WTC11 (cell line): ENCODE measurements at regions not wholly inside any gene's neighbourhood (a gene's known extent, or its start where the extent isn't known, plus 50 kb on each side); places are given as distances from the start of the nearest gene placed in this dataset.

Experiments used
- ATAC-seq: fragments of 200-7000 bp; cut with Tn5 transposase; 2 replicates; pipeline ENCODE4 v1.10.0; 2021; ENCODE audit warnings: mild to moderate bottlenecking, moderate library complexity
- CTCF ChIA-PET: fragments of 300-600 bp; sonication (Branson Sonifier 250); formaldehyde crosslinking; loops from one replicate; lab custom pipeline; 2021; ENCODE audit warnings: antibody characterized with exemption; lab: Charles Lee
- POLR2A ChIA-PET: fragments of 350-600 bp; sonication (Branson Sonifier 250); formaldehyde crosslinking; loops from one replicate; lab custom pipeline; 2021; ENCODE audit warnings: antibody characterized with exemption; lab: Charles Lee
- DNase-seq: peaks from one replicate; pipeline ENCODE4 v3.0.0; 2021; ENCODE audit warnings: low spot score
- H3K27ac Mint-ChIP-seq: 2 replicates; pipeline ENCODE4 v1.8.0; 2021; ENCODE audit warnings: mixed read lengths
- H3K27me3 Mint-ChIP-seq: 2 replicates; pipeline ENCODE4 v1.8.0; 2021; ENCODE audit warnings: low read depth, mild to moderate bottlenecking, moderate library complexity, mixed read lengths
- H3K36me3 Mint-ChIP-seq: 2 replicates; pipeline ENCODE4 v1.8.0; 2021; ENCODE audit warnings: mixed read lengths
- H3K4me1 Mint-ChIP-seq: 2 replicates; pipeline ENCODE4 v1.8.0; 2022; ENCODE audit warnings: mixed read lengths
- H3K4me3 Mint-ChIP-seq: 2 replicates; pipeline ENCODE4 v1.8.0; 2021; ENCODE audit warnings: mild to moderate bottlenecking, moderate library complexity, mixed read lengths
- H3K9me3 Mint-ChIP-seq: 2 replicates; pipeline ENCODE4 v1.8.0; 2021; ENCODE audit warnings: mixed read lengths
- CDX4 ChIP-seq: fragments of 250-450 bp; sonication (Bioruptor Pico); IDR thresholded peaks from 2 replicates; pipeline ENCODE4 v1.9.0; 2021; ENCODE audit warnings: moderate library complexity, mild to moderate bottlenecking, inconsistent platforms, borderline replicate concordance
- CREB1 ChIP-seq: sonication (generic); formaldehyde crosslinking; IDR thresholded peaks from 2 replicates; pipeline ENCODE4 v1.8.0; 2023; ENCODE audit warnings: mild to moderate bottlenecking, missing genetic modification reagents
- CREM ChIP-seq: sonication (generic); formaldehyde crosslinking; IDR thresholded peaks from 2 replicates; pipeline ENCODE4 v1.8.1; 2022; ENCODE audit warnings: mild to moderate bottlenecking, missing genetic modification reagents, moderate library complexity
- ELF4 ChIP-seq: sonication (generic); formaldehyde crosslinking; IDR thresholded peaks from 2 replicates; pipeline ENCODE4 v1.8.1; 2022; ENCODE audit warnings: low read depth, mild to moderate bottlenecking, moderate library complexity, missing genetic modification reagents
- EMX1 ChIP-seq: fragments of 250-450 bp; sonication (Bioruptor Pico); IDR thresholded peaks from 2 replicates; pipeline ENCODE4 v1.8.0; 2021; ENCODE audit warnings: mild to moderate bottlenecking
- ESRRA ChIP-seq: sonication (generic); formaldehyde crosslinking; IDR thresholded peaks from 2 replicates; pipeline ENCODE4 v1.8.1; 2022; ENCODE audit warnings: mild to moderate bottlenecking, missing genetic modification reagents, borderline replicate concordance
- ETV6 ChIP-seq: sonication (generic); formaldehyde crosslinking; IDR thresholded peaks from 2 replicates; pipeline ENCODE4 v1.8.1; 2022; ENCODE audit warnings: mild to moderate bottlenecking, missing genetic modification reagents
- GTF2I ChIP-seq: fragments of 250-450 bp; sonication (Bioruptor Pico); conservative IDR thresholded peaks from 2 replicates; pipeline ENCODE4 v1.4.0; 2021; ENCODE audit warnings: mild to moderate bottlenecking
- HMGA2 ChIP-seq: fragments of 250-450 bp; sonication (Bioruptor Pico); IDR thresholded peaks from 2 replicates; pipeline ENCODE4 v1.4.0; 2021; ENCODE audit warnings: mild to moderate bottlenecking, moderate library complexity
- IRF2 ChIP-seq: sonication (generic); formaldehyde crosslinking; IDR thresholded peaks from 2 replicates; pipeline ENCODE4 v1.8.0; 2022; ENCODE audit warnings: low read depth, missing genetic modification reagents, borderline replicate concordance
- PREB ChIP-seq: sonication (generic); formaldehyde crosslinking; IDR thresholded peaks from 2 replicates; pipeline ENCODE4 v1.8.1; 2022; ENCODE audit warnings: mild to moderate bottlenecking, missing genetic modification reagents, moderate library complexity, borderline replicate concordance
- USF2 ChIP-seq: sonication (generic); formaldehyde crosslinking; IDR thresholded peaks from 2 replicates; pipeline ENCODE4 v1.8.1; 2023; ENCODE audit warnings: mild to moderate bottlenecking, missing genetic modification reagents, moderate library complexity
- ZNF138 ChIP-seq: sonication (generic); formaldehyde crosslinking; conservative IDR thresholded peaks from 2 replicates; pipeline ENCODE4 v1.8.1; 2022; ENCODE audit warnings: mild to moderate bottlenecking, moderate library complexity, missing genetic modification reagents
- ZNF232 ChIP-seq: sonication (generic); formaldehyde crosslinking; IDR thresholded peaks from 2 replicates; pipeline ENCODE4 v1.8.0; 2022; ENCODE audit warnings: mild to moderate bottlenecking, missing genetic modification reagents
- TF ChIP-seq, protein P1 (sequence below): sonication (generic); formaldehyde crosslinking; IDR thresholded peaks from 2 replicates; pipeline ENCODE4 v1.8.1; 2023; ENCODE audit warnings: mild to moderate bottlenecking, missing genetic modification reagents, moderate library complexity
- TF ChIP-seq, protein P2 (sequence below): sonication (generic); formaldehyde crosslinking; IDR thresholded peaks from 2 replicates; pipeline ENCODE4 v1.8.1; 2022; ENCODE audit warnings: low read depth, missing genetic modification reagents, borderline replicate concordance
- TF ChIP-seq, protein P3 (sequence below): fragments of 250-450 bp; sonication (Bioruptor Pico); conservative IDR thresholded peaks from 2 replicates; pipeline ENCODE4 v1.9.0; 2021; ENCODE audit warnings: mild to moderate bottlenecking
- TF ChIP-seq, protein P4 (sequence below): fragments of 250-450 bp; sonication (Bioruptor Pico); IDR thresholded peaks from 2 replicates; pipeline ENCODE4 v1.8.0; 2021; ENCODE audit warnings: mild to moderate bottlenecking
- TF ChIP-seq, protein P5 (sequence below): fragments of 250-450 bp; sonication (Bioruptor Pico); IDR thresholded peaks from 2 replicates; pipeline ENCODE4 v2.1.2; 2022; ENCODE audit warnings: mild to moderate bottlenecking, moderate library complexity
- TF ChIP-seq, protein P6 (sequence below): sonication (generic); formaldehyde crosslinking; conservative IDR thresholded peaks from 2 replicates; pipeline ENCODE4 v1.8.1; 2022; ENCODE audit warnings: mild to moderate bottlenecking, missing genetic modification reagents

- no peak for TF ChIP-seq ZNF232 (CRISPR knock-in tag)
- no peak for TF ChIP-seq USF2
- TF ChIP-seq CREB1 (CRISPR knock-in tag), result no peak
Measured at GRCh38 chr2:239526038-239526437, 125.2 kb upstream of the HDAC4 start (continued).

DNA sequence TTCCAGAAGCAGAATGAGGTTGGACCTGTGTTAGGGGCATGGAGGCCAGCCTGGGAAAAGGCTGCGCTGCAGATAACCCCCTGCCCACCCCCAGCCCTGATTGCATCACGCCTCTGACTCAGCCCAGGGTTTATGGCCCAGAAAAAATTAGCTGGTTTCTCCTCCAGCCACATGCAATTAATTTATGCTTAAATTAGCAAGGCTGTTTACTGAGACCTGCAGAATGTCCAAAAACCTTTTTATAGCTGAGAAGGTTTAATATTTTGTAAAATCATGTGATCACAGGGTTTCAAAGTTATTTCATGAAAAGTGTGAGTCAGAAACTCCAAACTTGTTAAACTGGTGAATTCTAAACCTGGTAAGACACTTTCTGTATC is 123.1 kb upstream of the HDAC4 start:
- TF ChIP-seq ESRRA (no peak), CREM (CRISPR knock-in tag) (no peak)
- Mint-ChIP-seq H3K4me1 (peaks cover 6% of the 10 kb centered on the region; the same call in 1 of the 2 replicates), H3K27me3 (no peaks in the 10 kb centered on the region), H3K27ac (no peak overlapping the region), H3K36me3 (no peaks in the 10 kb centered on the region), H3K4me3 (no peak overlapping the region), H3K9me3 (peaks cover 3% of the 10 kb centered on the region; the same call in 1 of the 2 replicates)
- ATAC-seq (no peak), DNase-seq (no peak)
- POLR2A ChIA-PET, result no interaction called here
- CTCF ChIA-PET, result interaction anchor here (0.6 kb wide), 1 partner anchor 81 kb away, joined by 3 read pairs; no protein-coding TSS in a partner anchor

DNA sequence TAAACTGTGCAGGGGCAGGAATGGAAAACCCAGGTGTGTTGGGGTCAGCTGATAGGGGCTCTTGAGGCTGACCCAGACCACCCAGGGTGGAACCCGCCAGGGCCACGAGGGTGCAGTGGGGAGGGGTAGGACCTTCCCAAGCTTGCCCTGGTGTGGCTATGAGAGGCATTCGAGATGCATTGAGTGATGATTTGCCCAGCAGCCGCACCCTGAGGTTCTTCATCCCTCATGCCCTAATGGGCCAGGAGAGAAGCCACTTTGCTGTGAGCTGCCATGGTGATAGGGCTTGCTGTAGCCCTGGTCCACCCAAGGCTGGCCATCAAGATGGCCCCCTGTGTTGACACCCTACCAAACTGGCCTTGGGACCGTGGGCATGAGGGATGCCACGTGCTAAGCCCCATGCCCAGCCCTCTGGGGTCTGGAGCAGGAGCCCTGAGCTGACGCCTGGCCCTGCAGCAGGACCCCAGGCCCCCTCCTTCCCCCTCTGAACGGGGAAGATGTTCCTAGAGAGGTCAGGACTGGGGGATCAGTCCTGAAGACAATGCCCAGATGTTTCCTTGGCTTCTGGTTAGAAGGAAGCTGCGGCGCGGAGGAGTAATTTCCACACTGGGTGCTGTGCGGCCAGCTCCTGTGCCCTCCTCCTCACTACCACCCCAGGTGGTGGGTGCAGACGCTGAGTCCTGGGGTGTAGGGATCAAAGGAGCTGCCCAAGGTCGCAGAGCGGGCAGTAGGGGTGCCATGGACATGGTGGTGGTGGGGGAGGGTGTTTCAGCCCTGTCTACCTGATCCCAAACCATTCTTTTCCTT is 122.5 kb upstream of the HDAC4 start:
- CTCF ChIA-PET, result interaction anchor here (0.6 kb wide), 1 partner anchor 82 kb away, joined by 3 read pairs; no protein-coding TSS in a partner anchor
- H3K27me3 Mint-ChIP-seq, result no peaks in the 10 kb centered on the region
- TF ChIP-seq, protein P1, sequence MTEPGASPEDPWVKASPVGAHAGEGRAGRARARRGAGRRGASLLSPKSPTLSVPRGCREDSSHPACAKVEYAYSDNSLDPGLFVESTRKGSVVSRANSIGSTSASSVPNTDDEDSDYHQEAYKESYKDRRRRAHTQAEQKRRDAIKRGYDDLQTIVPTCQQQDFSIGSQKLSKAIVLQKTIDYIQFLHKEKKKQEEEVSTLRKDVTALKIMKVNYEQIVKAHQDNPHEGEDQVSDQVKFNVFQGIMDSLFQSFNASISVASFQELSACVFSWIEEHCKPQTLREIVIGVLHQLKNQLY (CRISPR knock-in tag), result no peak
- TF ChIP-seq PREB (CRISPR knock-in tag), result no peak
- TF ChIP-seq, protein P2, sequence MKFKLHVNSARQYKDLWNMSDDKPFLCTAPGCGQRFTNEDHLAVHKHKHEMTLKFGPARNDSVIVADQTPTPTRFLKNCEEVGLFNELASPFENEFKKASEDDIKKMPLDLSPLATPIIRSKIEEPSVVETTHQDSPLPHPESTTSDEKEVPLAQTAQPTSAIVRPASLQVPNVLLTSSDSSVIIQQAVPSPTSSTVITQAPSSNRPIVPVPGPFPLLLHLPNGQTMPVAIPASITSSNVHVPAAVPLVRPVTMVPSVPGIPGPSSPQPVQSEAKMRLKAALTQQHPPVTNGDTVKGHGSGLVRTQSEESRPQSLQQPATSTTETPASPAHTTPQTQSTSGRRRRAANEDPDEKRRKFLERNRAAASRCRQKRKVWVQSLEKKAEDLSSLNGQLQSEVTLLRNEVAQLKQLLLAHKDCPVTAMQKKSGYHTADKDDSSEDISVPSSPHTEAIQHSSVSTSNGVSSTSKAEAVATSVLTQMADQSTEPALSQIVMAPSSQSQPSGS (CRISPR knock-in tag), result no peak
- TF ChIP-seq CDX4, result no peak
- no peak for TF ChIP-seq EMX1 (CRISPR knock-in tag)
- TF ChIP-seq, protein P3, sequence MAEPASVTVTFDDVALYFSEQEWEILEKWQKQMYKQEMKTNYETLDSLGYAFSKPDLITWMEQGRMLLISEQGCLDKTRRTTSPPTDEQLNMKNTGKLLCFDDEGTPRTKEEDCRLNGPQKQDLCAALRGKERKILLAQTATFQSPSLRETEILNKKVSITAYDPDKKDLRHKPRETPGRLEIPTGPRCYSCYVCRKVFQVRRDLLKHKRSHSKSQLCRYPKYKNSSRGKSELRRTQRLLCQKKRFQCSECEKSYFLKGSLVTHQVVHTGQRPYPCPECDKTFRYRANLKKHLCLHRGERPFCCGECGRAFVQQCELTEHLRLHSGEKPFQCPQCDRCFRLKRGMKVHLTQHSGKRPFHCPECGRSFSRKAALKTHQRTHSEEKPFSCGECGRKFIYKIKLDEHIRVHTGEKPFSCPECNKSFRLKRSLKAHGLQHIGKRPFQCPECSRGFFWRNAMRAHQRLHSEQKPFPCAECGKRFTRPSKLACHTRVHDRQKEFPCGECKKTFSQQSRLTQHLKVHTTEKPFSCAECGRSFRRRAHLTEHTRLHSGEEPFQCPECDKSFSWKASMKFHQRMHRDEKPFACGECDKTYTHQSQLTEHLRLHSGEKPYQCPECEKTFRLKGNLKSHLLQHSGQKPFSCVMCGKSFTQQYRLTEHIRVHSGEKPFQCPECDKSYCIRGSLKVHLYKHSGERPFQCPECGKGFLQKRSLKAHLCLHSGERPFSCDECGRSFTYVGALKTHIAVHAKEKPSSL (CRISPR knock-in tag), result no peak
- TF ChIP-seq, protein P4, sequence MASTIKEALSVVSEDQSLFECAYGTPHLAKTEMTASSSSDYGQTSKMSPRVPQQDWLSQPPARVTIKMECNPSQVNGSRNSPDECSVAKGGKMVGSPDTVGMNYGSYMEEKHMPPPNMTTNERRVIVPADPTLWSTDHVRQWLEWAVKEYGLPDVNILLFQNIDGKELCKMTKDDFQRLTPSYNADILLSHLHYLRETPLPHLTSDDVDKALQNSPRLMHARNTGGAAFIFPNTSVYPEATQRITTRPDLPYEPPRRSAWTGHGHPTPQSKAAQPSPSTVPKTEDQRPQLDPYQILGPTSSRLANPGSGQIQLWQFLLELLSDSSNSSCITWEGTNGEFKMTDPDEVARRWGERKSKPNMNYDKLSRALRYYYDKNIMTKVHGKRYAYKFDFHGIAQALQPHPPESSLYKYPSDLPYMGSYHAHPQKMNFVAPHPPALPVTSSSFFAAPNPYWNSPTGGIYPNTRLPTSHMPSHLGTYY (CRISPR knock-in tag), result no peak
- TF ChIP-seq, protein P5, sequence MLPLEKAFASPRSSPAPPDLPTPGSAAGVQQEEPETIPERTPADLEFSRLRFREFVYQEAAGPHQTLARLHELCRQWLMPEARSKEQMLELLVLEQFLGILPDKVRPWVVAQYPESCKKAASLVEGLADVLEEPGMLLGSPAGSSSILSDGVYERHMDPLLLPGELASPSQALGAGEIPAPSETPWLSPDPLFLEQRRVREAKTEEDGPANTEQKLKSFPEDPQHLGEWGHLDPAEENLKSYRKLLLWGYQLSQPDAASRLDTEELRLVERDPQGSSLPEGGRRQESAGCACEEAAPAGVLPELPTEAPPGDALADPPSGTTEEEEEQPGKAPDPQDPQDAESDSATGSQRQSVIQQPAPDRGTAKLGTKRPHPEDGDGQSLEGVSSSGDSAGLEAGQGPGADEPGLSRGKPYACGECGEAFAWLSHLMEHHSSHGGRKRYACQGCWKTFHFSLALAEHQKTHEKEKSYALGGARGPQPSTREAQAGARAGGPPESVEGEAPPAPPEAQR (CRISPR knock-in tag), result no peak
- no peak for TF ChIP-seq ELF4 (CRISPR knock-in tag)
- TF ChIP-seq HMGA2 (CRISPR knock-in tag), result no peak
- TF ChIP-seq IRF2 (CRISPR knock-in tag), result no peak
- TF ChIP-seq ETV6 (CRISPR knock-in tag), result no peak
- TF ChIP-seq, protein P6, sequence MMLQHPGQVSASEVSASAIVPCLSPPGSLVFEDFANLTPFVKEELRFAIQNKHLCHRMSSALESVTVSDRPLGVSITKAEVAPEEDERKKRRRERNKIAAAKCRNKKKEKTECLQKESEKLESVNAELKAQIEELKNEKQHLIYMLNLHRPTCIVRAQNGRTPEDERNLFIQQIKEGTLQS (CRISPR knock-in tag), result no peak
- no peak for TF ChIP-seq GTF2I (CRISPR knock-in tag)
- no peak for TF ChIP-seq ZNF138 (CRISPR knock-in tag)
- TF ChIP-seq, all 79 proteins: peak for 0
- ATAC-seq (no peak), DNase-seq (no peak)
- Mint-ChIP-seq H3K36me3 (no peaks in the 10 kb centered on the region), H3K9me3 (peaks cover 3% of the 10 kb centered on the region; the same call in 1 of the 2 replicates), H3K27ac (no peak overlapping the region), H3K4me3 (no peak overlapping the region), H3K4me1 (peaks cover 6% of the 10 kb centered on the region; the same call in 1 of the 2 replicates)
- POLR2A ChIA-PET, result no interaction called here
